ENCODE measurements at regions not wholly inside any gene's neighbourhood (a gene's known extent, or its start where the extent isn't known, plus 50 kb on each side); places are given as distances from the start of the nearest gene placed in this dataset.

- WGBS, 2 donors: 78 to 81% methylated on average over 3 of the region's 3 CpGs
- DNase-seq (ENCODE audit: low spot score in 2 of 2): no peak
- H3K9me3 ChIP-seq: no peaks in the 10 kb centered on the region
Observed at GRCh38 chr14:96949594-96949993, 152.4 kb downstream of the VRK1 start.

GRCh38 chr14:96951511-96951910 is 154.3 kb downstream of the VRK1 start:
- H3K4me1 ChIP-seq: no peaks in the 10 kb centered on the region
- H3K9me3 ChIP-seq: no peaks in the 10 kb centered on the region
- no peak overlapping the region for H3K27ac ChIP-seq
- H3K4me3 ChIP-seq: no peak overlapping the region
- TF ChIP-seq CTCF (IDR thresholded peaks at IDR 0.05) (no peak), EP300 (IDR thresholded peaks at IDR 0.05) (no peak), POLR2A (IDR thresholded peaks at IDR 0.05) (no peak)
- WGBS, 2 donors: 71 to 81% methylated on average over 7 of the region's 7 CpGs
- DNase-seq (ENCODE audit: low spot score in 2 of 2): no peak
- no peaks in the 10 kb centered on the region for H3K36me3 ChIP-seq
- H3K27me3 ChIP-seq: no peaks in the 10 kb centered on the region

More at GRCh38 chr14:96949594-96949993, 152.4 kb downstream of the VRK1 start:
- TF ChIP-seq POLR2A (IDR thresholded peaks at IDR 0.05) (no peak), EP300 (IDR thresholded peaks at IDR 0.05) (no peak), CTCF (IDR thresholded peaks at IDR 0.05) (no peak)
- Histone ChIP-seq H3K27ac (no peak overlapping the region), H3K4me3 (no peak overlapping the region), H3K27me3 (no peaks in the 10 kb centered on the region), H3K4me1 (no peaks in the 10 kb centered on the region), H3K36me3 (no peaks in the 10 kb centered on the region)

GRCh38 chr14:96953087-96953874 is 156.1 kb downstream of the VRK1 start:
- TF ChIP-seq POLR2A (IDR thresholded peaks at IDR 0.05): no peak
- TF ChIP-seq CTCF (IDR thresholded peaks at IDR 0.05): no peak
- TF ChIP-seq EP300 (IDR thresholded peaks at IDR 0.05): no peak
- Histone ChIP-seq H3K27me3 (no peaks in the 10 kb centered on the region), H3K4me3 (no peak overlapping the region), H3K9me3 (no peaks in the 10 kb centered on the region), H3K4me1 (no peaks in the 10 kb centered on the region), H3K36me3 (no peaks in the 10 kb centered on the region), H3K27ac (no peak overlapping the region)
- DNase-seq (ENCODE audit: low spot score in 2 of 2): no peak
- 76 to 85% methylated on average over 9 of the region's 9 CpGs for WGBS, 2 donors

- Histone ChIP-seq H3K27me3 (no peaks in the 10 kb centered on the region), H3K9me3 (no peaks in the 10 kb centered on the region), H3K4me3 (no peak overlapping the region), H3K27ac (no peak overlapping the region), H3K4me1 (no peaks in the 10 kb centered on the region), H3K36me3 (no peaks in the 10 kb centered on the region)
- 57 to 71% methylated on average over 3 of the region's 3 CpGs for WGBS, 2 donors
- DNase-seq (ENCODE audit: low spot score in 2 of 2): no peak
- no peak for TF ChIP-seq CTCF (IDR thresholded peaks at IDR 0.05)
- TF ChIP-seq POLR2A (IDR thresholded peaks at IDR 0.05): no peak
- no peak for TF ChIP-seq EP300 (IDR thresholded peaks at IDR 0.05)
Observed at GRCh38 chr14:96953875-96954185, 156.6 kb downstream of the VRK1 start.

GRCh38 chr14:96956464-96957239 is 159.5 kb downstream of the VRK1 start:
- H3K4me1 ChIP-seq: no peaks in the 10 kb centered on the region
- H3K27ac ChIP-seq: no peak overlapping the region
- no peak for TF ChIP-seq CTCF (IDR thresholded peaks at IDR 0.05)
- no peak for TF ChIP-seq EP300 (IDR thresholded peaks at IDR 0.05)
- no peak for TF ChIP-seq POLR2A (IDR thresholded peaks at IDR 0.05)
- WGBS, 2 donors: 92% methylated on average over 10 of the region's 10 CpGs
- no peak for DNase-seq (ENCODE audit: low spot score in 2 of 2)
- H3K9me3 ChIP-seq: peaks cover 0 to 12% (median 2%) of the 10 kb centered on the region in 4 donors
- H3K27me3 ChIP-seq: no peaks in the 10 kb centered on the region
- H3K36me3 ChIP-seq: no peaks in the 10 kb centered on the region
- no peak overlapping the region for H3K4me3 ChIP-seq
